Dermis microvascular lymphatic vessel endothelial cell (primary cell): ENCODE measurements at regions not wholly inside any gene's neighbourhood (a gene's known extent, or its start where the extent isn't known, plus 50 kb on each side); places are given as distances from the start of the nearest gene placed in this dataset.

Experiments
- DNase-seq, 2 donors: peaks; one replicate each; pipeline versions ENCODE4 v3.0.0 to v3.0.0-alpha.2; 2010; ENCODE audit warnings: low read depth in 2 of 2

- DNase-seq: no peak
Measured at GRCh38 chr13:39282400-39282972, 244.2 kb downstream of the NHLRC3 start.

GRCh38 chr13:39283072-39283471, 244.8 kb downstream of the NHLRC3 start:
- no peak for DNase-seq

- no peak for DNase-seq
Measured at GRCh38 chr13:39284801-39285388, 246.6 kb downstream of the NHLRC3 start.
